Breast epithelium (tissue), 3 donors: ENCODE measurements at regions not wholly inside any gene's neighbourhood (a gene's known extent, or its start where the extent isn't known, plus 50 kb on each side); places are given as distances from the start of the nearest gene placed in this dataset.

Experiments
- CTCF ChIP-seq, 3 donors: fragments of 450-650 bp; IDR thresholded peaks; one replicate each; pipeline ENCODE4 v1.5.1; 2016 to 2017; ENCODE audit warnings: antibody characterized with exemption in 3 of 3, mild to moderate bottlenecking in 3 of 3, moderate library complexity in 3 of 3
- POLR2A ChIP-seq: fragments of 450-650 bp; IDR thresholded peaks from one replicate; pipeline ENCODE4 v1.6.1; 2016; ENCODE audit warnings: antibody characterized with exemption, mild to moderate bottlenecking, moderate library complexity

- TF ChIP-seq CTCF (IDR thresholded peaks at IDR 0.05): no peak
- TF ChIP-seq POLR2A: no peak
Measured at GRCh38 chr2:95695613-95696012, 103.8 kb downstream of the TRIM43 start.
